NOMO-1 treated with DMSO at 0.1 percent for 48 hours (cell line): ENCODE measurements at regions not wholly inside any gene's neighbourhood (a gene's known extent, or its start where the extent isn't known, plus 50 kb on each side); places are given as distances from the start of the nearest gene placed in this dataset.

Experiments
- DNase-seq: peaks from one replicate; lab custom pipeline; 2025; ENCODE audit not compliant: unreplicated experiment; lab: John Stamatoyannopoulos, UW

- DNase-seq, result no peak
Measured at GRCh38 chr1:17904290-17904689, 149.2 kb downstream of the ACTL8 start.

GRCh38 chr1:17907999-17908398 lies 152.9 kb downstream of the ACTL8 start:
- no peak for DNase-seq

GRCh38 chr1:17908945-17909344 lies 153.8 kb downstream of the ACTL8 start:
- DNase-seq, result no peak

GRCh38 chr1:17909634-17910033 lies 154.5 kb downstream of the ACTL8 start:
- DNase-seq, result no peak

- no peak for DNase-seq
Measured at GRCh38 chr1:17911791-17912190, 156.7 kb downstream of the ACTL8 start.

GRCh38 chr1:17912491-17912890 lies 157.4 kb downstream of the ACTL8 start:
- no peak for DNase-seq

- no peak for DNase-seq
Measured at GRCh38 chr1:17913326-17914115, 158.4 kb downstream of the ACTL8 start.

- DNase-seq, result no peak
Measured at GRCh38 chr1:17914131-17914530, 159.0 kb downstream of the ACTL8 start.

- DNase-seq, result no peak
Measured at GRCh38 chr1:17914987-17915386, 159.9 kb downstream of the ACTL8 start.

- DNase-seq, result no peak
Measured at GRCh38 chr1:17915511-17916197, 160.5 kb downstream of the ACTL8 start.

GRCh38 chr1:17916702-17917101 lies 161.6 kb downstream of the ACTL8 start:
- no peak for DNase-seq

GRCh38 chr1:17919525-17920439 lies 164.6 kb downstream of the ACTL8 start:
- DNase-seq, result peak; percentile 29

GRCh38 chr1:17920881-17921640 lies 165.9 kb downstream of the ACTL8 start:
- DNase-seq, result no peak

GRCh38 chr1:17922833-17923232 lies 167.7 kb downstream of the ACTL8 start:
- peak; percentile 26 for DNase-seq

- no peak for DNase-seq
Measured at GRCh38 chr1:17923666-17924065, 168.5 kb downstream of the ACTL8 start.

- no peak for DNase-seq
Measured at GRCh38 chr1:17924578-17924977, 169.4 kb downstream of the ACTL8 start.

GRCh38 chr1:17925290-17926237 lies 170.4 kb downstream of the ACTL8 start:
- no peak for DNase-seq

- DNase-seq, result no peak
Measured at GRCh38 chr1:17926906-17927305, 171.8 kb downstream of the ACTL8 start.

GRCh38 chr1:17927952-17928351 lies 172.8 kb downstream of the ACTL8 start:
- DNase-seq, result no peak

GRCh38 chr1:17929224-17929623 lies 174.1 kb downstream of the ACTL8 start:
- DNase-seq, result no peak
